D721Med (cell line): ENCODE measurements at regions not wholly inside any gene's neighbourhood (a gene's known extent, or its start where the extent isn't known, plus 50 kb on each side); places are given as distances from the start of the nearest gene placed in this dataset.

ENCODE experiments used
- DNase-seq: peaks from one replicate; pipeline ENCODE4 v3.0.0; 2011; ENCODE audit warnings: low spot score; ENCODE audit not compliant: insufficient read length
- FAIRE-seq: peaks from 2 replicates; lab custom pipeline; 2011; peaks lifted over from hg19 to GRCh38; lab: Jason Lieb, UNC
- TF ChIP-seq, protein P1 (sequence below): IDR thresholded peaks from 2 replicates; pipeline ENCODE4 v1.5.1; 2012; ENCODE audit warnings: mild to moderate bottlenecking, control low read depth; ENCODE audit not compliant: insufficient read depth; ENCODE audit errors: missing control alignments

DNA sequence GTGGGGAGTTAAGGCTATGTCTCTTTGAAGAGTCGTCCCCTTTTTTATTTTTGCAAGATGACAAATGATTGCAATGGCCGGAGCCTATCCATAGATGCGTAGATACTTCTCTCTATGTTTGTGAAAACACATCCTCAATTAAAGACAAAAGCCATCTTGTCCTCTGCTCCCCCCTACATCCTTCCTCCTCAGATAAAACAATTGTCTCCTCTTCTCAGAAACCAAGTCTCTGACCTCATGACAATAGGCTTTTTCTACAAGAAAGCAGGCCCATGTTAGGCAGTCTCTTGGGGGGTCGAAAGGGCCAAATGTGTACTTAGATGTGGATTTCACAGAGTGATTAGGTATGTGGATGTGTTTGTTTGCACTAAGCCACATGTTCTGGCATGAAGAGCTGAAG is 51.1 kb upstream of the SSTR4 start:
- TF ChIP-seq, protein P1, sequence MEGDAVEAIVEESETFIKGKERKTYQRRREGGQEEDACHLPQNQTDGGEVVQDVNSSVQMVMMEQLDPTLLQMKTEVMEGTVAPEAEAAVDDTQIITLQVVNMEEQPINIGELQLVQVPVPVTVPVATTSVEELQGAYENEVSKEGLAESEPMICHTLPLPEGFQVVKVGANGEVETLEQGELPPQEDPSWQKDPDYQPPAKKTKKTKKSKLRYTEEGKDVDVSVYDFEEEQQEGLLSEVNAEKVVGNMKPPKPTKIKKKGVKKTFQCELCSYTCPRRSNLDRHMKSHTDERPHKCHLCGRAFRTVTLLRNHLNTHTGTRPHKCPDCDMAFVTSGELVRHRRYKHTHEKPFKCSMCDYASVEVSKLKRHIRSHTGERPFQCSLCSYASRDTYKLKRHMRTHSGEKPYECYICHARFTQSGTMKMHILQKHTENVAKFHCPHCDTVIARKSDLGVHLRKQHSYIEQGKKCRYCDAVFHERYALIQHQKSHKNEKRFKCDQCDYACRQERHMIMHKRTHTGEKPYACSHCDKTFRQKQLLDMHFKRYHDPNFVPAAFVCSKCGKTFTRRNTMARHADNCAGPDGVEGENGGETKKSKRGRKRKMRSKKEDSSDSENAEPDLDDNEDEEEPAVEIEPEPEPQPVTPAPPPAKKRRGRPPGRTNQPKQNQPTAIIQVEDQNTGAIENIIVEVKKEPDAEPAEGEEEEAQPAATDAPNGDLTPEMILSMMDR: no peak
- FAIRE-seq (no peak), DNase-seq (no peak)

DNA sequence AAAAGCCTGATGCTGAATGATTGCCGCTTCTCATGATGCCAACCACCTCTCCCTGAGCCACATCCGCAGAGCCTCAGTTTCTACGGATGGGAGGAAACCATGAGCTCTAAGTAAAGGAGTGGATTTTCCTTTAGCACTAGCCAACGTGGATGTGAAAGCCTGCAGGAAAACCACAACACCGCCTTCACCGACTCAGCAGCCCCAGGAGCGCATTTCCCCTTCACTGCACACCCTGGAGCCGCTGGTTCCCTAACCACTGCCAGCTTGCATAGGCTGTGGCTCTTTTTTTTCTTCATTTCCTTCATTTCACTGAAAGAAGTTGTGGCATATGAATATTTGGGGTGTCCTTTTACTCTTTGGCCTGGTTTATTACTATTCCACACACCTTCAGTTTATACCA is 50.5 kb upstream of the SSTR4 start:
- FAIRE-seq (no peak), DNase-seq (no peak)
- TF ChIP-seq, protein P1: no peak

DNA sequence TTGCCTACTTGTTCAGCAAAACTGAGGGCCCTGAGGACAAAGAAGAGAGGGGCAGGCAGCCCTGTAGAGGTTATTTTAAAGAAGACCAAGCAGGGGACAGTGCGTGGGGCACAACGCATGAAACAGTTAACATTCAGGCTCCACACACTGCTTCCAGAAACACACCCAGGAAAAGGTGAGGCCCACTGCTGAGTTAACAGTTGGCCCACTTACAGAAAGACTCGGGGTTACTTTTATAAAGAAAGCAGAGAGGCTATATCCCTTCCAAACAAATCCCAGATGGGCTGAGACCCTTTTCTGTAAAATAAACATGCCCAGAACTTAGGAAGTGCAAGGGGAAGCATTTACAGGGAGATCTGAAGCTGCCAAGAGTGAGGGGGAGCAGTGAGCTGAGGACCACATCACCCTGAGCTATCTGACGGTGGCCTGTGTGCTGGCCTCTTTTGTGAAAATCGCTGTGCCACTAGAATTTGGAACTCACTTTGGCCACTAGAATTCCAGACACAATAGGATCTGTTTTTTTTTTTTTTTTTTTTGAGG is 49.8 kb upstream of the SSTR4 start:
- TF ChIP-seq, protein P1: no peak
- FAIRE-seq: no peak
- DNase-seq: no peak
